ENCODE measurements at regions not wholly inside any gene's neighbourhood (a gene's known extent, or its start where the extent isn't known, plus 50 kb on each side); places are given as distances from the start of the nearest gene placed in this dataset.
A peak's percentile ranks its signal among the peaks of the same experiment; 100 is the strongest.

DNA sequence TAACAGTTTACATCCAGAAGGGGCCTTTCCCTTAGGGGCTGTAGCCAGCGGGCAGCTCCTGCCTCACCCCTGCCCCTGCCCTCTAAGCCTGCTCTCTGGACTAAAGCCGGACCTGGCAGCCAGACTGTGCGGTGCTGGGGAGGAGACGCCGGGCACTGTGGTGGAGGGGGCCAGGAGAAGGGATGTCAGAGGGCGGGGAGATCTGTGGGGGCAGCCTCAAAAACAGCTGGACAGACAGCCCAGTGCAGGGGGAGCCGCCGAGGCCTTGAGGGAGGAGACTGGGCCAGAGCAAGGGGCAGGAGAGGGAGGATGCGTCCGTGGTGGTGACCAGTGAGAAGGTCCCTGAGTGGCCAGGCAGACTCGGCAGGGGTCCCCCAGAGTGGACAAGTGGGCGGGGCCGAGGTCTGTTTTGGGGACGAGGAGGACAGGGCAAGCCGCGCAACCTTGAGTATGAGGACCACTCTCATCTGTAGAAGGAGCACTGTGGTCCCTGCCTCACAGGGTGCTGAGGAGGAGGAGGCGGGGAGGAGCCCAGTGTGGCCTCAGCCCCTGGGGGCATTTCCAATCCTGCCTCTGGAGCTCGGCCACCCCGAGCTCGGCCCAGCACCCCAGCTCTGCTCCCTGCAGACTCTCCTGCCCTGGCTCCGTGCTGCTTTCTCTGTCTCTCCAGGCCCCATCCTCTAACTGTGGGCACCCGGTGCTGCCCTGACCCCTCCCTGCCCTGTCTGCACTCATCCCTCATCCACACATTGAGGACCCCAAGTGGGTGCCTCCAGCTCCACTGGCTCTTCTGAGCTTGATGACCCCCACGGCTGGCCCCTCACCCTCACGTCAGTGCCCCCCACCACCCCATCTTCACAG lies 59.2 kb upstream of the NKX1-1 start:
- Histone ChIP-seq H3K4me3 (no peak overlapping the region), H3K36me3 (no peaks in the 10 kb centered on the region), H3K4me1 (no peaks in the 10 kb centered on the region), H3K9me3 (no peaks in the 10 kb centered on the region), H3K27ac (no peak overlapping the region), H3K27me3 (no peaks in the 10 kb centered on the region)
- peak in 1 of 2 donors; percentile 5 for DNase-seq
- intact Hi-C loops (cut with DNase I; ENCODE audit: low total_unique reads): no loop called here
- TF ChIP-seq CTCF (IDR thresholded peaks at IDR 0.05) (no peak), POLR2A (IDR thresholded peaks at IDR 0.05) (no peak)

GRCh38 chr4:1464581-1465171 lies 58.4 kb upstream of the NKX1-1 start:
- TF ChIP-seq POLR2A (IDR thresholded peaks at IDR 0.05) (no peak), CTCF (IDR thresholded peaks at IDR 0.05) (no peak)
- H3K27ac ChIP-seq: no peak overlapping the region

GRCh38 chr4:1463927-1464540 lies 57.8 kb upstream of the NKX1-1 start:
- Histone ChIP-seq H3K27ac (no peak overlapping the region), H3K36me3 (no peaks in the 10 kb centered on the region), H3K4me3 (no peak overlapping the region), H3K27me3 (no peaks in the 10 kb centered on the region), H3K9me3 (no peaks in the 10 kb centered on the region), H3K4me1 (no peaks in the 10 kb centered on the region)
- TF ChIP-seq POLR2A (IDR thresholded peaks at IDR 0.05): no peak
- no peak for TF ChIP-seq CTCF (IDR thresholded peaks at IDR 0.05)
- DNase-seq: peak in 1 of 2 donors; percentile 2
- intact Hi-C loops (cut with DNase I; ENCODE audit: low total_unique reads): no loop called here

More at GRCh38 chr4:1464581-1465171, 58.4 kb upstream of the NKX1-1 start:
- intact Hi-C loops (cut with DNase I; ENCODE audit: low total_unique reads): no loop called here
- H3K36me3 ChIP-seq: no peaks in the 10 kb centered on the region
- no peaks in the 10 kb centered on the region for H3K4me1 ChIP-seq
- H3K4me3 ChIP-seq: no peak overlapping the region
- H3K27me3 ChIP-seq: no peaks in the 10 kb centered on the region
- H3K9me3 ChIP-seq: no peaks in the 10 kb centered on the region
- no peak for DNase-seq

DNA sequence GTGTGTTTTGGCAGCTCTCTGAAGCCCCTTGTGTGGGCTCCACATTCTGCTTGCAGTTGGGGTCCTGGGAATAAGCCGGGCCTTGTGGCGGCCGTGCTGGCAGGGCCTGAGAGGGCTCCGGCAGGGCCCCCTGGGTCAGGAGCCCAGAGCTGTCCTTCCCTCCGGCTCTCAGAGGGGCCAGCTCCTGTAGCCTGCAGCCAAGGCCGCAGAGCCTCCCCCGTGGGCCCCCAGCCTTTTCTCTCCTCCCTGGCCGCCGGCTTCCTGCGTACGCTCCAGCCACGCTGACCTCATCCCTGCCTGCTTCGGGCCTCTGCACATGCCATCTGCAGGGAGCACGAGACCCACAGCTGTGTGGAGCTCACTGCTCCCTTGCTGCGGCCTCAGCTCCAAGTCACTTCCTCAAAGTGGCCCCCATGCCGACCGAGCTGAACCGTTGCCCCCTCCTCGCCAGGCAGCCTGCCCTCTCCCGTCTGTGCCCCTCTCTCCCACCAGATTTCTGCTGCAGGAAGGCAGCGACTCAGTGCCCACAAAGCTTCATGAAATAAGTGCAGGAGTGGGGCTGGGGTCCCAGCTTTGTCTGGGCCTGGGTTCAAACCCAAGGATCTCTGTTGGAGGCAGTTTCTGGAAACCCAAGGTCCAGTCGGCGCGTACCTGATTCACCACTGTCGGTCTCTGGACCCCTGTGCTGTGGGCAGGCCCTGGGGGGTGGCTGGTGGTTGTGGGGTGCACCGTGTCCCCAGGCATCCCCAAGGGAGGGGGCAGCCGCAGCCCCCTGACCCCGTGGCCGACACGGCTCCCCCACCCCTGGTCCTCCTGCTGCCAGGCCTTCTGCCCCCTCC lies 57.1 kb upstream of the NKX1-1 start:
- no peaks in the 10 kb centered on the region for H3K9me3 ChIP-seq
- intact Hi-C loops (cut with DNase I; ENCODE audit: low total_unique reads): no loop called here
- H3K27me3 ChIP-seq: no peaks in the 10 kb centered on the region
- DNase-seq: peak in 1 of 2 donors; percentile 3
- H3K4me3 ChIP-seq: no peak overlapping the region
- no peak overlapping the region for H3K27ac ChIP-seq
- H3K4me1 ChIP-seq: no peaks in the 10 kb centered on the region
- no peak for TF ChIP-seq POLR2A (IDR thresholded peaks at IDR 0.05)
- no peak for TF ChIP-seq CTCF (IDR thresholded peaks at IDR 0.05)
- no peaks in the 10 kb centered on the region for H3K36me3 ChIP-seq

Data from uterus (tissue), 3 donors.